Pancreas (tissue), 10 donors: ENCODE measurements at regions not wholly inside any gene's neighbourhood (a gene's known extent, or its start where the extent isn't known, plus 50 kb on each side); places are given as distances from the start of the nearest gene placed in this dataset.

Experiments
- ATAC-seq, 4 donors: fragments of 200-7000 bp; cut with Tn5 transposase; one replicate each; pipeline versions ENCODE4 v1.8.0 to v1.9.1; 2020; ENCODE audit warnings: mild to moderate bottlenecking in 4 of 4, moderate library complexity in 4 of 4
- DNase-seq, 6 donors: peaks; one replicate each; pipeline ENCODE4 v3.0.0-alpha.2; 2020
- FAIRE-seq: peaks from 2 replicates; lab custom pipeline; 2012; peaks lifted over from hg19 to GRCh38; lab: Jason Lieb, UNC
- H3K27ac ChIP-seq, 4 donors: fragments of 200-600 bp; sonication (generic); 1 replicate in 3 of 4; 2 replicates in 1 of 4; pipeline versions ENCODE4 v1.5.0 to v1.8.0; 2020
- H3K27me3 ChIP-seq, 4 donors: fragments of 200-600 bp; one replicate each; pipeline ENCODE4 v1.8.0; 2021
- H3K36me3 ChIP-seq, 3 donors: fragments of 200-600 bp; sonication (generic) in 1 of 3; one replicate each; pipeline versions ENCODE4 v1.5.0 to v1.8.0; 2020 to 2021
- H3K4me1 ChIP-seq, 3 donors: fragments of 200-600 bp; one replicate each; pipeline ENCODE4 v1.8.0; 2021
- H3K4me3 ChIP-seq, 4 donors: fragments of 200-600 bp; sonication (generic) in 2 of 4; one replicate each; pipeline versions ENCODE4 v1.5.0 to v1.8.0; 2020 to 2021
- H3K9me3 ChIP-seq, 4 donors: fragments of 200-600 bp; one replicate each; pipeline ENCODE4 v1.8.0; 2021
- CTCF ChIP-seq, 4 donors: fragments of 200-600 bp; sonication (generic) in 3 of 4; IDR thresholded peaks; one replicate each; pipeline versions ENCODE4 v1.5.0 to v1.8.0; 2021; ENCODE audit warnings: antibody characterized with exemption in 4 of 4
- WGBS, 2 donors: extraction: QIAGEN DNeasy Blood & Tissue Kit; methylation state at CpG; one replicate each; pipeline ENCODE4 v1.1.7; 2013; 5-methylcytosine and 5-hydroxymethylcytosine counted together
- intact Hi-C, 3 donors: fragments of 100-400 bp; cut with DNase I; formaldehyde crosslinking; loops; one replicate each; pipeline versions ENCODE4 v1.11.1 to v1.14.2; 2022
- donor health status: healthy with polysubstance abuse.
- donor health status: DM: no; HTN: no; CAD: no; lungs with moderate emphysema.
- donor health status: DM: no; HTN: no; CAD: no.
- donor health status: control.
- donor health status: control.
- donor health status: Bipolar disorder and iron deficiency.
- donor health status: DM: yes; HTN: yes; CAD: no.
- donor health status: DM: no; HTN: no; CAD: no.
- donor health status: DM: no; HTN: no; CAD: no.
- donor health status: DM: yes; HTN: yes; CAD: no.

GRCh38 chr2:130261970-130262760 lies 63.9 kb upstream of the TUBA3E start:
- FAIRE-seq = no peak
- no peaks in the 10 kb centered on the region for H3K9me3 ChIP-seq
- H3K36me3 ChIP-seq = no peaks in the 10 kb centered on the region
- H3K27ac ChIP-seq = no peak overlapping the region
- TF ChIP-seq CTCF (IDR thresholded peaks at IDR 0.05) = no peak
- no peaks in the 10 kb centered on the region for H3K4me1 ChIP-seq
- no peak overlapping the region for H3K4me3 ChIP-seq
- 56% methylated on average over 11 of the region's 11 CpGs for WGBS, 2 donors
- DNase-seq = no peak
- H3K27me3 ChIP-seq = peaks cover 0 to 9% (median 0%) of the 10 kb centered on the region in 4 donors
- no peak for ATAC-seq
- intact Hi-C loops = no loop called here

- no peak for DNase-seq
- intact Hi-C loops = no loop called here
- H3K36me3 ChIP-seq = no peaks in the 10 kb centered on the region
- no peaks in the 10 kb centered on the region for H3K9me3 ChIP-seq
- H3K27ac ChIP-seq = no peak overlapping the region
- H3K27me3 ChIP-seq = peaks cover 0 to 12% (median 0%) of the 10 kb centered on the region in 4 donors
- no peak for FAIRE-seq
- ATAC-seq = no peak
- no peak overlapping the region for H3K4me3 ChIP-seq
- WGBS, 2 donors = 68 to 72% methylated on average over 10 of the region's 10 CpGs
- no peak for TF ChIP-seq CTCF (IDR thresholded peaks at IDR 0.05)
- no peaks in the 10 kb centered on the region for H3K4me1 ChIP-seq
These were observed 62.9 kb upstream of the TUBA3E start for GRCh38 chr2:130261099-130261498.

GRCh38 chr2:130259594-130259993 lies 61.4 kb upstream of the TUBA3E start:
- DNase-seq (no peak), ATAC-seq (no peak), FAIRE-seq (no peak)
- WGBS, 2 donors = 44 to 55% methylated on average over 4 of the region's 4 CpGs
- H3K27me3 ChIP-seq = peaks cover 0 to 12% (median 0%) of the 10 kb centered on the region in 4 donors
- no peak overlapping the region for H3K4me3 ChIP-seq
- intact Hi-C loops = no loop called here
- no peaks in the 10 kb centered on the region for H3K36me3 ChIP-seq
- H3K9me3 ChIP-seq = no peaks in the 10 kb centered on the region
- TF ChIP-seq CTCF (IDR thresholded peaks at IDR 0.05) = no peak
- H3K4me1 ChIP-seq = no peaks in the 10 kb centered on the region
- no peak overlapping the region for H3K27ac ChIP-seq

- ATAC-seq = no peak
- Histone ChIP-seq H3K4me3 (no peak overlapping the region), H3K27ac (no peak overlapping the region), H3K4me1 (no peaks in the 10 kb centered on the region), H3K9me3 (no peaks in the 10 kb centered on the region), H3K36me3 (no peaks in the 10 kb centered on the region), H3K27me3 (peaks cover 0 to 12% (median 0%) of the 10 kb centered on the region in 4 donors)
- intact Hi-C loops = no loop called here
- 55 to 57% methylated on average over 3 of the region's 3 CpGs for WGBS, 2 donors
- no peak for TF ChIP-seq CTCF (IDR thresholded peaks at IDR 0.05)
- no peak for DNase-seq
- no peak for FAIRE-seq
These were observed 60.1 kb upstream of the TUBA3E start for GRCh38 chr2:130258356-130258755.
